ENCODE measurements at regions not wholly inside any gene's neighbourhood (a gene's known extent, or its start where the extent isn't known, plus 50 kb on each side); places are given as distances from the start of the nearest gene placed in this dataset.
"Not testable (repeated sequence)": the region's sequence is repeated elsewhere in the genome, so short reads cannot be mapped to it uniquely, and the experiment has no call there.

DNA sequence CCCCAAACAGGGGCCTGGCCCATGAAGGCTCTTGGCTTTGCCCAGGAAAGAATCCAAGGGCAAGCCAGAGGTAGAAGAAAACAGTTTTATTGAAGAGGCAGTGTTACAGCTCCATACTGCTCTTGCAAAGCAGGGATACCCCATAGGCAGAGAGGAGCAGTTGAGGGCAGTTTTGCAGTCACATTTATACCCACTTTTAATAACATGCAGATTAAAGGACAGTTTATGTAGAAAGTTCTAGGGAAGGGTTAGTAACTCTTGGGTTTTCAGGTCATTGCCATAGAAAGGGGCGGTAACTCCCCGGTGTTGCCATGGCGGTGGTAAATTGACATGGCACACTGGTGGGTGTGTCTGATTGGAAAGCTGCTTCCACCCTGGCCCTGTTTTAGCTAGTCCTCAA, 80.5 kb upstream of the GNAZ start:
- Histone ChIP-seq H3K27me3 (no peaks in the 10 kb centered on the region), H3K9me3 (no peaks in the 10 kb centered on the region), H3K4me3 (no peak overlapping the region), H3K36me3 (no peaks in the 10 kb centered on the region), H3K27ac (no peak overlapping the region), H3K4me1 (no peaks in the 10 kb centered on the region)
- intact Hi-C loops (cut with DNase I; ENCODE audit: low total_unique reads): no loop called here
- TF ChIP-seq POLR2AphosphoS5 (IDR thresholded peaks at IDR 0.05) (no peak), POLR2A (IDR thresholded peaks at IDR 0.05) (no peak)
- DNase-seq (ENCODE audit: low spot score in 2 of 2): no peak

DNA sequence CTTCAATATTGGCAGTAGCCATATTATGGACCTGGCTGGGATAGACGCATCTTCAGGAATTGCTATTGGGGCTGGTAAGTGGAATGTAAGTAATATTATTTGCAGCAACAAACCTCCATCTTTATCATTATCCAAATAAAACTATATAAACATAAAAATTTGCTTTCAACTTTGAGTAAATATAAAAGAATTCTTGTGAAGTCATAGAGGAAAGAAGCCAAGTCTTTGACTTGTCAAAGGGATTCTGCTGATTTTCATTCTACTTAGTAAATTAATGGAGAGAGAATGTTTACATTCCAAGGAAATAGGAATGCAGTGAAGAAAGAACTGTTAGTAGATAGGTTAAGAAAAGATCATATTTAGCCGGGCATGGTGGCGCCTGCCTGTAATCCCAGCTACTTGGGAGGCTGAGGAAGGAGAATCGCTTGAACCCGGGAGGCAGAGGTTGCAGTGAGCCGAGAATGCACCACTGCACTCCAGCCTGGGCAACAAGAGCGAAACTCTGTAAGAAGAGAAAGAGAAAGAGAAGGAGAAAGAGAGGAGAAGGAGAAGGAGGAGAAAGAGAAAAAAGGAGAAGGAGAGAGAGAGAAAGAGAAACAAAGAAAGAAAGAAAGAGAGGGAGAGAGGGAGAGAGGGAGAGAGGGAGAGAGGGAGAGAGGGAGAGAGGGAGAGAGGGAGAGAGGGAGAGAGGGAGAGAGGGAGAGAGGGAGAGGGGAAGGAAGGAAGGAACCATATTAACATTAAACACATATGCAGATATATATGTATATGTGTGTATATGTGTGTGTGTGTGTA, 79.4 kb upstream of the GNAZ start:
- H3K4me3 ChIP-seq; H3K27ac ChIP-seq; H3K4me1 ChIP-seq; DNase-seq (ENCODE audit: low spot score in 2 of 2); H3K36me3 ChIP-seq; H3K27me3 ChIP-seq; intact Hi-C loops (cut with DNase I; ENCODE audit: low total_unique reads); H3K9me3 ChIP-seq: not testable (repeated sequence)

DNA sequence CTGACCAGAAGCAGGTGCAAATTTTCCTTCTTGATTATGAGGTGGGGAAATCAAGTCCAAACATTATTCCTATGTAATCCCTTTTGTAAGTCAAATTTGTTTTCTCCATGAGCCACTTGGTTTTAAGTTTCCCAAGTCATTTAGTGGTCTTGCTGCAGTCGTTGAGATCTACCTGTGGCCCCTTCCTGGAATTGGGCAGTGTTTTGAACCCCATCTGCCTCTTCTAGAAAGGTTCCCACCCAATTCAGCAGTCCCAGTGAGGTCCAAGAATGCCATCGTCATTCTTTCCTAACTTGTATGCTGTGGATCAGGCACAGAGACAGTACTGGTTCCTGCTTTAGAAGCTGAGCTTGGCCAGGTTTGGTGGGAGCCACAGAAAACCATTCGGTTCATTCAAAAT, 77.8 kb upstream of the GNAZ start:
- TF ChIP-seq POLR2AphosphoS5 (IDR thresholded peaks at IDR 0.05): no peak
- TF ChIP-seq, protein P1, sequence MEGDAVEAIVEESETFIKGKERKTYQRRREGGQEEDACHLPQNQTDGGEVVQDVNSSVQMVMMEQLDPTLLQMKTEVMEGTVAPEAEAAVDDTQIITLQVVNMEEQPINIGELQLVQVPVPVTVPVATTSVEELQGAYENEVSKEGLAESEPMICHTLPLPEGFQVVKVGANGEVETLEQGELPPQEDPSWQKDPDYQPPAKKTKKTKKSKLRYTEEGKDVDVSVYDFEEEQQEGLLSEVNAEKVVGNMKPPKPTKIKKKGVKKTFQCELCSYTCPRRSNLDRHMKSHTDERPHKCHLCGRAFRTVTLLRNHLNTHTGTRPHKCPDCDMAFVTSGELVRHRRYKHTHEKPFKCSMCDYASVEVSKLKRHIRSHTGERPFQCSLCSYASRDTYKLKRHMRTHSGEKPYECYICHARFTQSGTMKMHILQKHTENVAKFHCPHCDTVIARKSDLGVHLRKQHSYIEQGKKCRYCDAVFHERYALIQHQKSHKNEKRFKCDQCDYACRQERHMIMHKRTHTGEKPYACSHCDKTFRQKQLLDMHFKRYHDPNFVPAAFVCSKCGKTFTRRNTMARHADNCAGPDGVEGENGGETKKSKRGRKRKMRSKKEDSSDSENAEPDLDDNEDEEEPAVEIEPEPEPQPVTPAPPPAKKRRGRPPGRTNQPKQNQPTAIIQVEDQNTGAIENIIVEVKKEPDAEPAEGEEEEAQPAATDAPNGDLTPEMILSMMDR (IDR thresholded peaks at IDR 0.05): no peak
- TF ChIP-seq POLR2A (IDR thresholded peaks at IDR 0.05): no peak
- DNase-seq (ENCODE audit: low spot score in 2 of 2): no peak
- H3K4me1 ChIP-seq: no peaks in the 10 kb centered on the region
- H3K27ac ChIP-seq: no peak overlapping the region
- no peaks in the 10 kb centered on the region for H3K27me3 ChIP-seq
- peaks cover 6 to 14% of the 10 kb centered on the region in 2 donors for H3K9me3 ChIP-seq
- H3K36me3 ChIP-seq: no peaks in the 10 kb centered on the region
- intact Hi-C loops (cut with DNase I; ENCODE audit: low total_unique reads): no loop called here
- H3K4me3 ChIP-seq: no peak overlapping the region

DNA sequence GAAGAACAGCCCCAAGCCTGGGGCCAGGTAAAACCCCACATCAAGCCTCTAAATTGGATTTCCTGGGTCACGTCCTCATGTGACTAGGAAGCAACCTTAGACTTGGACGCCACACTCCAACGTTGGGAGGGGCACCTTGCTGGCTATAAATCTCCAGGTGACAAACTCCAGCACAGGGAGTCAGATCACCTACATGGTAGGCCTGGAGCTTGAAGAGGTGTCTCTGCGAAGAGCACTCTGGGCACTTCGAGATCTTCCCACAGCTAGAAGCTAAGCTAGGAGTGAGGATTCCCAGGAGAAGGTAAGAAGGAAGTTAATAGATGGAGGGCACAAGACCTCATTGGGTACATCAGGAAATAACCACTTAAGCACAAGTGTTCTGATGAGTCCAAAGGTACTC, 77.1 kb upstream of the GNAZ start:
- no peak overlapping the region for H3K4me3 ChIP-seq
- H3K36me3 ChIP-seq: no peaks in the 10 kb centered on the region
- no peak overlapping the region for H3K27ac ChIP-seq
- TF ChIP-seq POLR2AphosphoS5 (IDR thresholded peaks at IDR 0.05) (no peak), POLR2A (IDR thresholded peaks at IDR 0.05) (no peak)
- H3K9me3 ChIP-seq: peaks cover 6 to 21% of the 10 kb centered on the region in 2 donors
- H3K4me1 ChIP-seq: no peaks in the 10 kb centered on the region
- intact Hi-C loops (cut with DNase I; ENCODE audit: low total_unique reads): no loop called here
- H3K27me3 ChIP-seq: no peaks in the 10 kb centered on the region
- DNase-seq (ENCODE audit: low spot score in 2 of 2): no peak

DNA sequence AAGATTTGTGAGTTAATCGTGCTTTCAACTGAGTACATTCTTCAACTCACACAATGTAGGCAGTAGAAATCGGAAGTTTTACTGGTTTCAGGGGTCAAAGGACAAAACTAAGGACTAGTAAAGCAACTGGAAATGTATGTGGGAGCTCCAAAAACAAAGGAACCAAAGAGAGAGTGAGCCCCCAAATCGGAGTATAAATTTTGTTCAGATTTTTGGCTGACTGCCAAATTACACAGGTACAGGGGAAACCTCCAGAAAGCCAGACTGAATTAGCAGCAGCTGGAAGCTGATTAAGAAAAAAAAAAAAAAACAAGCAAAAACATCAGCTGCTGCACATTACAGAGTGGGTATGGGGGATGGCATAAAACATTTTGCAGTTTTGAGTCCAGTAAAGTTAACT, 75.2 kb upstream of the GNAZ start:
- Histone ChIP-seq H3K4me3 (no peak overlapping the region), H3K27ac (no peak overlapping the region), H3K27me3 (no peaks in the 10 kb centered on the region), H3K9me3 (peaks cover 6 to 23% of the 10 kb centered on the region in 2 donors), H3K4me1 (no peaks in the 10 kb centered on the region), H3K36me3 (no peaks in the 10 kb centered on the region)
- DNase-seq (ENCODE audit: low spot score in 2 of 2): no peak
- TF ChIP-seq POLR2A (IDR thresholded peaks at IDR 0.05): no peak
- no peak for TF ChIP-seq POLR2AphosphoS5 (IDR thresholded peaks at IDR 0.05)
- intact Hi-C loops (cut with DNase I; ENCODE audit: low total_unique reads): no loop called here

DNA sequence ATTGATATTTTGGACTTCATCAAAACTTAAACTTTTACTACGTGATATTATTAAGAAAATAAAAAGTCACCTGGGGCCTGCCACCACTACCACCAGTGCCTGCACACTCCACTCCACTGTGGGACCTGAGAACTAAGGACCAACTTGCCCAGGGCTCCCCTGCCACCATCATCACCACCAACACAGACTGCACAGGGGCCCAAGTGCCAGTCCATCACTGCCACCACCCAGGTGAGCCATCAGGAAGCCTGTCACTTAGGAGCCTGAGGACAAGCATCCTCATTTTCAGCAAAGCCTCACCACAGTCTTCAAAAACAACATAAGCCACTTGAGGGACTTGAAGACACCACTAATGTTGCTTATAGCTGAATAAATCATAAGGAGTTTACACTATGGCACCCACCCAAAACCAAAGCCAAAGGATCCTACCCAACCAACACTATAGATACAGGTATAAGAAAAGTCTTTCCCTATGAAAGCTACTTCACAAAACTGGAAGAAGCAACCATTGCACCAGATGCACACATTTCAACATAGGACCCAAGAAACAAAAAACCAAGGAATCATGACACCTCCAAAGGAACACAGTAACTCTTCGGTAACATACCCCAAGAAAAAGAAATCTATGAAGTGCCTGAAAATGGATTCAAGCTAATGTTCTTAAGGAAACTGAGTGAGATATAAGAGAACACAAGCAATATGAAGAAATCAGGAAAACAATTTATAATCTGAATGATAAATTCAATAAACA, 73.6 kb upstream of the GNAZ start:
- DNase-seq (ENCODE audit: low spot score in 2 of 2): no peak
- intact Hi-C loops (cut with DNase I; ENCODE audit: low total_unique reads): no loop called here
- Histone ChIP-seq H3K27me3 (no peaks in the 10 kb centered on the region), H3K27ac (no peak overlapping the region), H3K4me1 (no peaks in the 10 kb centered on the region), H3K36me3 (no peaks in the 10 kb centered on the region), H3K9me3 (peaks cover 6 to 23% of the 10 kb centered on the region in 2 donors), H3K4me3 (no peak overlapping the region)
- TF ChIP-seq, protein P1 (IDR thresholded peaks at IDR 0.05): no peak
- TF ChIP-seq POLR2A (IDR thresholded peaks at IDR 0.05): no peak
- no peak for TF ChIP-seq POLR2AphosphoS5 (IDR thresholded peaks at IDR 0.05)

DNA sequence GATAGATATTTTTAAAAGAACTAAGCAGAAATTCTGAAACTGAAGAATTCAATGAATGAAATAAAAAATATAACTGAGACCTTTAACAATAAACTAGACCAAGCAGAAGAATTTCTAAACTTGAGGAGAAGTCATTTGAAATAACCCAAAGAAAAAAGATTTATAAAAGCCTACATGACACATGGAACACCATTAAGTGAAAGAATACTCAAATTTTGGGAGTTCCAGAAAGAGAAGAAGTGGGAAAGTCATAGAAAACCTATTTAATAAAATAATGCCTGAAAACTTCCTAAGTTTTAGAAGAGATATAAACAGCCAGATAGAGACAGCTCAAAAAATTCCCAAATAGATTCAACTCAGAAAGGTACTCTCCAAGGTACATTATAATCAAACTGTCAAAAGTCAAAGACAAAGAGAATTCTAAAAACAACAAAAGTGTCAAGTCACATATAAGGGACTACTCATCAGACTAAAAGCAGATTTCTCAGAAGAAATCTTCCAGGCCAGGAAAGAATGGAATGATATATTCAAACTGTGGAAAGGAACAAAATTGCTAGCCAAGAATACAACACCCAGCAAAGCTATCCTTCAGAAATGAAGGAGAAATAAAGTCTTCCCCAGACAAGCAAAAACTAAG, 72.9 kb upstream of the GNAZ start:
- TF ChIP-seq, protein P1 (IDR thresholded peaks at IDR 0.05): no peak
- no peak for TF ChIP-seq POLR2AphosphoS5 (IDR thresholded peaks at IDR 0.05)

More for the DNA sequence above, 72.9 kb upstream of the GNAZ start:
- Histone ChIP-seq H3K4me3 (no peak overlapping the region), H3K9me3 (peaks cover 6 to 23% of the 10 kb centered on the region in 2 donors), H3K27me3 (no peaks in the 10 kb centered on the region), H3K27ac (no peak overlapping the region), H3K36me3 (no peaks in the 10 kb centered on the region), H3K4me1 (no peaks in the 10 kb centered on the region)
- intact Hi-C loops (cut with DNase I; ENCODE audit: low total_unique reads): no loop called here
- DNase-seq (ENCODE audit: low spot score in 2 of 2): no peak

Data from breast epithelium (tissue), 4 donors.